ENCODE measurements at regions not wholly inside any gene's neighbourhood (a gene's known extent, or its start where the extent isn't known, plus 50 kb on each side); places are given as distances from the start of the nearest gene placed in this dataset.

- TF ChIP-seq, protein P1, sequence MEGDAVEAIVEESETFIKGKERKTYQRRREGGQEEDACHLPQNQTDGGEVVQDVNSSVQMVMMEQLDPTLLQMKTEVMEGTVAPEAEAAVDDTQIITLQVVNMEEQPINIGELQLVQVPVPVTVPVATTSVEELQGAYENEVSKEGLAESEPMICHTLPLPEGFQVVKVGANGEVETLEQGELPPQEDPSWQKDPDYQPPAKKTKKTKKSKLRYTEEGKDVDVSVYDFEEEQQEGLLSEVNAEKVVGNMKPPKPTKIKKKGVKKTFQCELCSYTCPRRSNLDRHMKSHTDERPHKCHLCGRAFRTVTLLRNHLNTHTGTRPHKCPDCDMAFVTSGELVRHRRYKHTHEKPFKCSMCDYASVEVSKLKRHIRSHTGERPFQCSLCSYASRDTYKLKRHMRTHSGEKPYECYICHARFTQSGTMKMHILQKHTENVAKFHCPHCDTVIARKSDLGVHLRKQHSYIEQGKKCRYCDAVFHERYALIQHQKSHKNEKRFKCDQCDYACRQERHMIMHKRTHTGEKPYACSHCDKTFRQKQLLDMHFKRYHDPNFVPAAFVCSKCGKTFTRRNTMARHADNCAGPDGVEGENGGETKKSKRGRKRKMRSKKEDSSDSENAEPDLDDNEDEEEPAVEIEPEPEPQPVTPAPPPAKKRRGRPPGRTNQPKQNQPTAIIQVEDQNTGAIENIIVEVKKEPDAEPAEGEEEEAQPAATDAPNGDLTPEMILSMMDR (IDR thresholded peaks at IDR 0.05), result no peak
- no peak for TF ChIP-seq POLR2A (IDR thresholded peaks at IDR 0.05)
These were observed 196.7 kb downstream of the SHQ1 start for GRCh38 chr3:72651498-72651897.
